Calu3 (cell line): ENCODE measurements at regions not wholly inside any gene's neighbourhood (a gene's known extent, or its start where the extent isn't known, plus 50 kb on each side); places are given as distances from the start of the nearest gene placed in this dataset.

Source experiments
- BruUV-seq: library from RNA; stranded (reverse); fragments of 400-500 nt; replicated peaks from 2 replicates; lab custom pipeline; 2021; lab: Mats Ljungman, UMichigan
- CTCF ChIA-PET: fragments of 300-600 bp; sonication (Branson Sonifier 250); formaldehyde crosslinking; loops from one replicate; lab custom pipeline; 2022; ENCODE audit warnings: antibody characterized with exemption; lab: Charles Lee
- DNase-seq: peaks from one replicate; pipeline ENCODE4 v3.0.0; 2022
- H3K27ac Mint-ChIP-seq: one replicate; pipeline ENCODE4 v1.8.0; 2022; ENCODE audit warnings: mixed read lengths; ENCODE audit not compliant: unreplicated experiment
- H3K27me3 Mint-ChIP-seq: one replicate; pipeline ENCODE4 v1.8.0; 2022; ENCODE audit warnings: mixed read lengths; ENCODE audit not compliant: unreplicated experiment
- H3K36me3 Mint-ChIP-seq: one replicate; pipeline ENCODE4 v1.8.0; 2022; ENCODE audit warnings: mild to moderate bottlenecking, moderate library complexity, mixed read lengths; ENCODE audit not compliant: insufficient read depth, unreplicated experiment
- H3K4me1 Mint-ChIP-seq: one replicate; pipeline ENCODE4 v1.8.0; 2022; ENCODE audit warnings: mild to moderate bottlenecking, low read depth, mixed read lengths; ENCODE audit not compliant: unreplicated experiment
- H3K4me3 Mint-ChIP-seq: one replicate; pipeline ENCODE4 v1.8.0; 2022; ENCODE audit warnings: mild to moderate bottlenecking, low read depth, moderate library complexity, mixed read lengths; ENCODE audit not compliant: unreplicated experiment
- H3K9me3 Mint-ChIP-seq: one replicate; pipeline ENCODE4 v1.8.0; 2022; ENCODE audit warnings: low read depth, mixed read lengths; ENCODE audit not compliant: unreplicated experiment
- CTCF ChIP-seq: fragments of 200-600 bp; IDR thresholded peaks from one replicate; pipeline ENCODE4 v1.8.0; 2022; ENCODE audit warnings: antibody characterized with exemption; ENCODE audit not compliant: unreplicated experiment
- intact Hi-C: fragments of 100-400 bp; cut with micrococcal nuclease; formaldehyde crosslinking; loops from one replicate; pipeline ENCODE4 v1.10.0; 2022; ENCODE audit not compliant: unreplicated experiment

- H3K27ac Mint-ChIP-seq, result no peak overlapping the region
- H3K9me3 Mint-ChIP-seq, result peaks cover 16% of the 10 kb centered on the region
- no peak for DNase-seq
- no peaks in the 10 kb centered on the region for H3K27me3 Mint-ChIP-seq
- H3K4me1 Mint-ChIP-seq, result no peaks in the 10 kb centered on the region
- no TSS peak for BruUV-seq
- H3K4me3 Mint-ChIP-seq, result no peak overlapping the region
- intact Hi-C loops, result no loop called here
- no peak for TF ChIP-seq CTCF
- H3K36me3 Mint-ChIP-seq, result no peaks in the 10 kb centered on the region
- CTCF ChIA-PET, result no interaction called here
Observed at GRCh38 chr22:48425641-48426040, 1402.0 kb downstream of the BRD1 start.

- CTCF ChIA-PET, result no interaction called here
- no peak for DNase-seq
- H3K9me3 Mint-ChIP-seq, result peaks cover 20% of the 10 kb centered on the region
- no peaks in the 10 kb centered on the region for H3K36me3 Mint-ChIP-seq
- H3K4me3 Mint-ChIP-seq, result no peak overlapping the region
- intact Hi-C loops, result no loop called here
- BruUV-seq, result no TSS peak
- H3K4me1 Mint-ChIP-seq, result no peaks in the 10 kb centered on the region
- H3K27ac Mint-ChIP-seq, result no peak overlapping the region
- no peak for TF ChIP-seq CTCF
- no peaks in the 10 kb centered on the region for H3K27me3 Mint-ChIP-seq
Observed at GRCh38 chr22:48425091-48425506, 1402.6 kb downstream of the BRD1 start.

- no peak overlapping the region for H3K27ac Mint-ChIP-seq
- H3K4me1 Mint-ChIP-seq, result no peaks in the 10 kb centered on the region
- H3K4me3 Mint-ChIP-seq, result no peak overlapping the region
- TF ChIP-seq CTCF, result no peak
- H3K36me3 Mint-ChIP-seq, result no peaks in the 10 kb centered on the region
- no peaks in the 10 kb centered on the region for H3K27me3 Mint-ChIP-seq
- intact Hi-C loops, result no loop called here
- BruUV-seq, result no TSS peak
- peaks cover 21% of the 10 kb centered on the region for H3K9me3 Mint-ChIP-seq
- CTCF ChIA-PET, result no interaction called here
- DNase-seq, result no peak
Observed at GRCh38 chr22:48424661-48425060, 1403.0 kb downstream of the BRD1 start.

GRCh38 chr22:48424201-48424627 lies 1403.5 kb downstream of the BRD1 start:
- no peaks in the 10 kb centered on the region for H3K27me3 Mint-ChIP-seq
- CTCF ChIA-PET, result no interaction called here
- no peak overlapping the region for H3K4me3 Mint-ChIP-seq
- H3K36me3 Mint-ChIP-seq, result no peaks in the 10 kb centered on the region
- intact Hi-C loops, result no loop called here
- no peak for TF ChIP-seq CTCF
- DNase-seq, result no peak
- BruUV-seq, result no TSS peak
- H3K27ac Mint-ChIP-seq, result no peak overlapping the region
- H3K9me3 Mint-ChIP-seq, result peaks cover 20% of the 10 kb centered on the region
- H3K4me1 Mint-ChIP-seq, result no peaks in the 10 kb centered on the region
